Keratinocyte (primary cell): ENCODE measurements at regions not wholly inside any gene's neighbourhood (a gene's known extent, or its start where the extent isn't known, plus 50 kb on each side); places are given as distances from the start of the nearest gene placed in this dataset.

Experiments used
- CTCF ChIP-seq, 3 experiments: IDR thresholded peaks in 1 of 3; conservative IDR thresholded peaks in 1 of 3; optimal IDR thresholded peaks in 1 of 3; 2 replicates in 2 of 3; 3 replicates in 1 of 3; pipeline versions ENCODE3 to v1.5.1; 2011; ENCODE audit warnings: low read length in 3 of 3, mild to moderate bottlenecking in 3 of 3, moderate library complexity in 2 of 3, control low read depth in 1 of 3, inconsistent platforms in 1 of 3; ENCODE audit not compliant: insufficient read depth in 2 of 3; ENCODE audit errors: extremely low read depth in 1 of 3
- EZH2 ChIP-seq: IDR thresholded peaks from one replicate; pipeline ENCODE4 v1.6.1; 2012; ENCODE audit warnings: inconsistent platforms, mild to moderate bottlenecking, low read length, moderate library complexity

DNA sequence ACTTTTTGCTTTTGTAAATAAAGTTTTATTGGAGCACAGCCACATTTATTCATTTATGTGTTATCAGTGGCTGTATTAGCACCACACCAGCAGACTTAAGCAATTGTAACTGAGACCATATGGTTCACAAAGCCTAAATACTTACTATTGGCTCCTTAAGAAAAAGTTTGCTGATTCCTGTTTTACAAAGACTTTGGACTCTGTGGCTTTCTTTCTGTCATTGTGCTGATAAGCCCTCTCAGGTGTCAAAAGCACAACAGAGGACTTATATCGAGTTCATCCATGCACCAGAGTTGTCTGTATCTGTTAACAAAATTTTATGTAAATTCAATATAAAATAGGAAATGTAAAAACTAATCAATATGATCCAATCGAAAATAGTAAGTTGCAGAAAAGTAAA, 55.6 kb upstream of the PCSK5 start:
- TF ChIP-seq CTCF (optimal IDR thresholded peaks at IDR 0.05 in 1 of 3, IDR thresholded peaks at IDR 0.05 in 1 of 3, conservative IDR thresholded peaks at IDR 0.05 in 1 of 3; ENCODE audit: extremely low read depth in 1 of 3, insufficient read depth in 2 of 3, low read length in 3 of 3) = no peak
- TF ChIP-seq EZH2 = no peak
